MM.1S (cell line): ENCODE measurements at regions not wholly inside any gene's neighbourhood (a gene's known extent, or its start where the extent isn't known, plus 50 kb on each side); places are given as distances from the start of the nearest gene placed in this dataset.

Source experiments
- EZH2 ChIP-seq: fragments of 300-600 bp; sonication (generic); optimal IDR thresholded peaks from 2 replicates; pipeline ENCODE3; 2017; ENCODE audit warnings: low read depth, mild to moderate bottlenecking, antibody characterized with exemption, low read length, mixed read lengths
- EZH2phosphoT487 ChIP-seq: fragments of 300-600 bp; sonication (generic); IDR thresholded peaks from 2 replicates; pipeline ENCODE4 v1.6.1; 2018; ENCODE audit warnings: antibody characterized with exemption, low read length
- TF ChIP-seq, protein P1 (sequence below): fragments of 300-600 bp; sonication (generic); IDR thresholded peaks from 2 replicates; pipeline ENCODE4 v1.5.1; 2016; ENCODE audit warnings: antibody characterized with exemption, low read length, mixed read lengths

- TF ChIP-seq, protein P1, sequence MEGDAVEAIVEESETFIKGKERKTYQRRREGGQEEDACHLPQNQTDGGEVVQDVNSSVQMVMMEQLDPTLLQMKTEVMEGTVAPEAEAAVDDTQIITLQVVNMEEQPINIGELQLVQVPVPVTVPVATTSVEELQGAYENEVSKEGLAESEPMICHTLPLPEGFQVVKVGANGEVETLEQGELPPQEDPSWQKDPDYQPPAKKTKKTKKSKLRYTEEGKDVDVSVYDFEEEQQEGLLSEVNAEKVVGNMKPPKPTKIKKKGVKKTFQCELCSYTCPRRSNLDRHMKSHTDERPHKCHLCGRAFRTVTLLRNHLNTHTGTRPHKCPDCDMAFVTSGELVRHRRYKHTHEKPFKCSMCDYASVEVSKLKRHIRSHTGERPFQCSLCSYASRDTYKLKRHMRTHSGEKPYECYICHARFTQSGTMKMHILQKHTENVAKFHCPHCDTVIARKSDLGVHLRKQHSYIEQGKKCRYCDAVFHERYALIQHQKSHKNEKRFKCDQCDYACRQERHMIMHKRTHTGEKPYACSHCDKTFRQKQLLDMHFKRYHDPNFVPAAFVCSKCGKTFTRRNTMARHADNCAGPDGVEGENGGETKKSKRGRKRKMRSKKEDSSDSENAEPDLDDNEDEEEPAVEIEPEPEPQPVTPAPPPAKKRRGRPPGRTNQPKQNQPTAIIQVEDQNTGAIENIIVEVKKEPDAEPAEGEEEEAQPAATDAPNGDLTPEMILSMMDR = no peak
- TF ChIP-seq EZH2 = no peak
- TF ChIP-seq EZH2phosphoT487 = no peak
Observed at GRCh38 chr3:148162132-148162531, 535.6 kb upstream of the AGTR1 start.
